GM12878 (cell line): ENCODE measurements at regions not wholly inside any gene's neighbourhood (a gene's known extent, or its start where the extent isn't known, plus 50 kb on each side); places are given as distances from the start of the nearest gene placed in this dataset.

ENCODE experiments used
- CHD2 ChIP-seq: IDR thresholded peaks from 2 replicates; pipeline ENCODE4 v1.6.1; 2011; ENCODE audit warnings: low read depth, low read length, improper control_type of control experiment, borderline replicate concordance
- CREB1 ChIP-seq: IDR thresholded peaks from 2 replicates; pipeline ENCODE4 v1.6.1; 2012; ENCODE audit warnings: low read depth, mild to moderate bottlenecking, inconsistent platforms
- CREM ChIP-seq: IDR thresholded peaks from 2 replicates; pipeline ENCODE4 v1.6.1; 2014; ENCODE audit warnings: antibody characterized with exemption, low read depth
- CTCF ChIP-seq, 3 experiments: IDR thresholded peaks in 2 of 3; conservative IDR thresholded peaks in 1 of 3; 2 replicates each; pipeline ENCODE4 v1.5.1; 2011; ENCODE audit warnings: low read depth in 3 of 3, low read length in 3 of 3, mild to moderate bottlenecking in 3 of 3, control low read depth in 2 of 3, moderate library complexity in 2 of 3, inconsistent platforms in 1 of 3, mixed read lengths in 1 of 3; ENCODE audit not compliant: control insufficient read depth in 2 of 3, insufficient read depth in 1 of 3; ENCODE audit errors: extremely low read depth in 1 of 3
- EZH2 ChIP-seq: IDR thresholded peaks from 2 replicates; pipeline ENCODE4 v1.6.1; 2012; ENCODE audit warnings: low read depth, mild to moderate bottlenecking, control low read depth, inconsistent platforms, low read length, borderline replicate concordance; ENCODE audit not compliant: control insufficient read depth
- FOXM1 ChIP-seq: IDR thresholded peaks from 2 replicates; pipeline ENCODE4 v1.6.1; 2012; ENCODE audit warnings: low read depth, mild to moderate bottlenecking, inconsistent platforms, low read length, moderate library complexity
- PAX5 ChIP-seq: IDR thresholded peaks from 2 replicates; pipeline ENCODE4 v1.6.1; 2011; ENCODE audit warnings: low read depth, low read length, borderline replicate concordance
- POLR2AphosphoS5 ChIP-seq: IDR thresholded peaks from 2 replicates; pipeline ENCODE4 v1.6.1; 2011; ENCODE audit warnings: mild to moderate bottlenecking, low read length, inconsistent platforms
- RAD21 ChIP-seq: IDR thresholded peaks from 2 replicates; pipeline ENCODE4 v1.6.1; 2011; ENCODE audit warnings: mild to moderate bottlenecking, low read depth, low read length, moderate library complexity; ENCODE audit not compliant: insufficient read depth
- SREBF2 ChIP-seq: IDR thresholded peaks from 2 replicates; pipeline ENCODE4 v1.6.1; 2012; ENCODE audit warnings: mild to moderate bottlenecking, low read length
- SRF ChIP-seq, 2 experiments: IDR thresholded peaks; 2 replicates each; pipeline ENCODE4 v1.6.1; 2011; ENCODE audit warnings: low read depth in 2 of 2, low read length in 2 of 2, mild to moderate bottlenecking in 1 of 2, moderate library complexity in 1 of 2
- ZBTB33 ChIP-seq: fragments of 450-650 bp; IDR thresholded peaks from 2 replicates; pipeline ENCODE4 v1.6.1; 2017; ENCODE audit warnings: mild to moderate bottlenecking
- ZNF217 ChIP-seq: fragments of 450-650 bp; IDR thresholded peaks from 2 replicates; pipeline ENCODE4 v1.6.1; 2017; ENCODE audit warnings: antibody characterized with exemption, mild to moderate bottlenecking

- TF ChIP-seq CREM (no peak), POLR2AphosphoS5 (no peak), CTCF (IDR thresholded peaks at IDR 0.05 in 2 of 3, conservative IDR thresholded peaks at IDR 0.05 in 1 of 3; ENCODE audit: control insufficient read depth in 2 of 3, extremely low read depth in 1 of 3, insufficient read depth in 1 of 3, low read depth in 3 of 3, low read length in 3 of 3) (no peak), CHD2 (no peak), CREB1 (no peak), ZBTB33 (no peak), SREBF2 (no peak), EZH2 (no peak), RAD21 (no peak), ZNF217 (no peak), FOXM1 (no peak), PAX5 (no peak), SRF (IDR thresholded peaks at IDR 0.05; ENCODE audit: low read depth in 2 of 2, low read length in 2 of 2) (no peak)
Measured at GRCh38 chr18:24582771-24583170, 122.3 kb downstream of the HRH4 start.
